ENCODE measurements at regions not wholly inside any gene's neighbourhood (a gene's known extent, or its start where the extent isn't known, plus 50 kb on each side); places are given as distances from the start of the nearest gene placed in this dataset.

- no peak for DNase-seq
- Mint-ChIP-seq H3K4me1 (ENCODE audit: low read depth) (no peaks in the 10 kb centered on the region), H3K27ac (no peak overlapping the region), H3K4me3 (no peak overlapping the region), H3K27me3 (ENCODE audit: insufficient read depth) (no peaks in the 10 kb centered on the region), H3K36me3 (ENCODE audit: low read depth) (peaks cover 6% of the 10 kb centered on the region; the same call in 1 of the 2 replicates), H3K9me3 (peaks cover 64% of the 10 kb centered on the region)
- TF ChIP-seq CTCF (IDR thresholded peaks at IDR 0.05), result no peak
Measured at GRCh38 chr12:87171356-87171755, 857.8 kb downstream of the C12orf50 start.

- Mint-ChIP-seq H3K4me3 (no peak overlapping the region), H3K27ac (no peak overlapping the region), H3K36me3 (ENCODE audit: low read depth) (peaks cover 6% of the 10 kb centered on the region; the same call in 1 of the 2 replicates), H3K4me1 (ENCODE audit: low read depth) (no peaks in the 10 kb centered on the region), H3K27me3 (ENCODE audit: insufficient read depth) (no peaks in the 10 kb centered on the region), H3K9me3 (peaks cover 63% of the 10 kb centered on the region)
- no peak for DNase-seq
- no peak for TF ChIP-seq CTCF (IDR thresholded peaks at IDR 0.05)
Measured at GRCh38 chr12:87169010-87169409, 860.2 kb downstream of the C12orf50 start.

GRCh38 chr12:87165733-87166375, 863.3 kb downstream of the C12orf50 start:
- peaks cover 9% of the 10 kb centered on the region; the same call in 1 of the 2 replicates for H3K36me3 Mint-ChIP-seq (ENCODE audit: low read depth)
- H3K27ac Mint-ChIP-seq, result no peak overlapping the region
- peaks cover 57% of the 10 kb centered on the region for H3K9me3 Mint-ChIP-seq
- no peaks in the 10 kb centered on the region; the same call in 1 of the 2 replicates for H3K27me3 Mint-ChIP-seq (ENCODE audit: insufficient read depth)
- H3K4me1 Mint-ChIP-seq (ENCODE audit: low read depth), result no peaks in the 10 kb centered on the region
- no peak overlapping the region for H3K4me3 Mint-ChIP-seq
- no peak for DNase-seq
- no peak for TF ChIP-seq CTCF (IDR thresholded peaks at IDR 0.05)

GRCh38 chr12:87163122-87163521, 866.1 kb downstream of the C12orf50 start:
- H3K27me3 Mint-ChIP-seq (ENCODE audit: insufficient read depth), result no peaks in the 10 kb centered on the region; the same call in 1 of the 2 replicates
- TF ChIP-seq CTCF (IDR thresholded peaks at IDR 0.05), result no peak
- no peak for DNase-seq
- no peak overlapping the region for H3K27ac Mint-ChIP-seq
- peaks cover 55% of the 10 kb centered on the region for H3K9me3 Mint-ChIP-seq
- no peaks in the 10 kb centered on the region for H3K4me1 Mint-ChIP-seq (ENCODE audit: low read depth)
- H3K36me3 Mint-ChIP-seq (ENCODE audit: low read depth), result peaks cover 5% of the 10 kb centered on the region; the same call in 1 of the 2 replicates
- no peak overlapping the region for H3K4me3 Mint-ChIP-seq

GRCh38 chr12:87160848-87161601, 868.2 kb downstream of the C12orf50 start:
- TF ChIP-seq CTCF (IDR thresholded peaks at IDR 0.05), result no peak

More at GRCh38 chr12:87160848-87161601, 868.2 kb downstream of the C12orf50 start:
- DNase-seq, result no peak
- Mint-ChIP-seq H3K4me3 (no peak overlapping the region), H3K4me1 (ENCODE audit: low read depth) (no peaks in the 10 kb centered on the region), H3K36me3 (ENCODE audit: low read depth) (peaks cover 5% of the 10 kb centered on the region; the same call in 1 of the 2 replicates), H3K27ac (no peak overlapping the region), H3K27me3 (ENCODE audit: insufficient read depth) (no peaks in the 10 kb centered on the region; the same call in 1 of the 2 replicates), H3K9me3 (peaks cover 45% of the 10 kb centered on the region)
